Heart right ventricle (tissue), 16 donors: ENCODE measurements at regions not wholly inside any gene's neighbourhood (a gene's known extent, or its start where the extent isn't known, plus 50 kb on each side); places are given as distances from the start of the nearest gene placed in this dataset.

Experiments used
- ATAC-seq, 8 donors: fragments of 200-7000 bp; cut with Tn5 transposase; one replicate each; pipeline ENCODE4 v1.9.1; 2020; ENCODE audit warnings: mild to moderate bottlenecking in 8 of 8, moderate library complexity in 8 of 8, moderate number of reproducible peaks in 1 of 8
- DNase-seq, 2 donors: peaks; one replicate each; pipeline ENCODE4 v3.0.0-alpha.2; 2020
- H3K27ac ChIP-seq, 10 donors: fragments of 200-600 bp; sonication (generic) in 2 of 10; one replicate each; pipeline versions ENCODE4 v1.5.0 to v1.8.0; 2020 to 2022; ENCODE audit warnings: mild to moderate bottlenecking in 3 of 10
- H3K27me3 ChIP-seq, 7 donors: fragments of 200-600 bp; one replicate each; pipeline ENCODE4 v1.8.0; 2021 to 2022; ENCODE audit warnings: mild to moderate bottlenecking in 2 of 7
- H3K36me3 ChIP-seq, 9 donors: fragments of 200-600 bp; sonication (generic) in 1 of 9; one replicate each; pipeline versions ENCODE4 v1.5.0 to v1.8.0; 2020 to 2022; ENCODE audit warnings: mild to moderate bottlenecking in 2 of 9
- H3K4me1 ChIP-seq, 9 donors: fragments of 200-600 bp; sonication (generic) in 1 of 9; one replicate each; pipeline versions ENCODE4 v1.5.0 to v1.8.0; 2020 to 2022; ENCODE audit warnings: mild to moderate bottlenecking in 4 of 9
- H3K4me3 ChIP-seq, 10 donors: fragments of 200-600 bp; sonication (generic) in 2 of 10; one replicate each; pipeline versions ENCODE4 v1.5.0 to v1.8.0; 2020 to 2022; ENCODE audit warnings: mild to moderate bottlenecking in 7 of 10, moderate library complexity in 2 of 10
- H3K9me3 ChIP-seq, 11 donors: fragments of 200-600 bp in 10 of 11; sonication (generic) in 2 of 11; one replicate each; pipeline versions ENCODE4 v1.5.0 to v1.8.0; 2013 to 2022; ENCODE audit warnings: mild to moderate bottlenecking in 2 of 11, control low read depth in 1 of 11, moderate library complexity in 1 of 11
- WGBS, 2 donors: extraction: QIAGEN DNeasy Blood & Tissue Kit; methylation state at CpG; one replicate each; pipeline ENCODE4 v1.1.7; 2013; ENCODE audit warnings: inconsistent platforms in 1 of 2; 5-methylcytosine and 5-hydroxymethylcytosine counted together
- intact Hi-C, 10 donors: fragments of 100-400 bp; cut with DNase I; formaldehyde crosslinking; loops; one replicate each; pipeline versions ENCODE4 v1.11.1 to v1.14.2; 2022
- TF ChIP-seq, protein P1 (sequence below), 9 donors: fragments of 200-600 bp; sonication (generic) in 2 of 9; IDR thresholded peaks; one replicate each; pipeline versions ENCODE4 v1.5.0 to v1.8.0; 2021 to 2022; ENCODE audit warnings: antibody characterized with exemption in 9 of 9, mild to moderate bottlenecking in 5 of 9, moderate library complexity in 1 of 9
- donor health status: Arrhythmogenic right ventricular cardiomyopathy.
- donor health status: ischemic (EF 13 %, LVEDD 7.1; RV severe dilation, severe dysfunction).
- donor health status: healthy with polysubstance abuse.
- donor health status: DM: no; HTN: yes; CAD: no.
- donor health status: DM: no; HTN: no; CAD: no.
- donor health status: ischemic (EF 25% LVEDD 6.9; RV normal size, moderate dysfunction).
- donor health status: ischemic (EF 25% LVEDD 5.7; RV mildly dilated, moderate dysfunction).
- donor health status: healthy.
- donor health status: DM: yes; HTN: yes; CAD: no.
- donor health status: Ischemic cardiomyopathy.
- donor health status: ischemic (EF 35%, LVEDD 5.7; RV mildly dilated, moderate dysfunction).
- donor health status: nonischemic (EF 11% LVEDD 7.7; RV severe dilation, severe dysfunction).
- donor health status: DM: yes; HTN: yes; CAD: no.
- donor health status: PGD.
- donor health status: ischemic (EF 29% LVEDD 5.4; RV normal size, mild dysfunction).
- donor health status: nonischemic (EF 23%, LVEDD 6.1; RV moderate dilation, normal function).

DNA sequence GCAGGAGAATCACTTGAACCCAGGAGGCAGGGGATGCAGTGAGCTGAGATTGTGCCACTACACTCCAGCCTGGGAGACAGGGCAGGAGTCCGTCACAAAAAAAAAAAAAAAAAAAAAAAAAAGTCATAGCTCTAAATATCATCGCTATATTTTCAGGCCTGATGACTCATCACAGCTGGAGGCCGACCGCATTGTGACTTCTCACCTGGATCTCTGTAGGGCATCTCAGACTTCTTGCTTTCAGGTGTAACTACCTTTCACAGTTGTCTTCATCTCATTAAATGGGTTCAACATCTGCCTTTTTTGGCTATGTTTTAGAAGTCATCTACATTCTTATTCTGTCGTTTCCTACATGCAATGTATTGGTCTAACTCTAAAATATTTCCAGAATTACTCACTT lies 353.1 kb upstream of the MON1B start:
- no peak overlapping the region for H3K4me3 ChIP-seq
- TF ChIP-seq, protein P1, sequence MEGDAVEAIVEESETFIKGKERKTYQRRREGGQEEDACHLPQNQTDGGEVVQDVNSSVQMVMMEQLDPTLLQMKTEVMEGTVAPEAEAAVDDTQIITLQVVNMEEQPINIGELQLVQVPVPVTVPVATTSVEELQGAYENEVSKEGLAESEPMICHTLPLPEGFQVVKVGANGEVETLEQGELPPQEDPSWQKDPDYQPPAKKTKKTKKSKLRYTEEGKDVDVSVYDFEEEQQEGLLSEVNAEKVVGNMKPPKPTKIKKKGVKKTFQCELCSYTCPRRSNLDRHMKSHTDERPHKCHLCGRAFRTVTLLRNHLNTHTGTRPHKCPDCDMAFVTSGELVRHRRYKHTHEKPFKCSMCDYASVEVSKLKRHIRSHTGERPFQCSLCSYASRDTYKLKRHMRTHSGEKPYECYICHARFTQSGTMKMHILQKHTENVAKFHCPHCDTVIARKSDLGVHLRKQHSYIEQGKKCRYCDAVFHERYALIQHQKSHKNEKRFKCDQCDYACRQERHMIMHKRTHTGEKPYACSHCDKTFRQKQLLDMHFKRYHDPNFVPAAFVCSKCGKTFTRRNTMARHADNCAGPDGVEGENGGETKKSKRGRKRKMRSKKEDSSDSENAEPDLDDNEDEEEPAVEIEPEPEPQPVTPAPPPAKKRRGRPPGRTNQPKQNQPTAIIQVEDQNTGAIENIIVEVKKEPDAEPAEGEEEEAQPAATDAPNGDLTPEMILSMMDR (IDR thresholded peaks at IDR 0.05): no peak
- H3K4me1 ChIP-seq: no peaks in the 10 kb centered on the region
- ATAC-seq: no peak
- H3K27me3 ChIP-seq: no peaks in the 10 kb centered on the region
- H3K9me3 ChIP-seq: peaks cover 0 to 6% (median 0%) of the 10 kb centered on the region in 11 donors
- H3K36me3 ChIP-seq: no peaks in the 10 kb centered on the region
- WGBS, 2 donors: 76 to 83% methylated on average over 5 of the region's 5 CpGs
- H3K27ac ChIP-seq: no peak overlapping the region
- intact Hi-C loops: no loop called here
- DNase-seq: no peak

DNA sequence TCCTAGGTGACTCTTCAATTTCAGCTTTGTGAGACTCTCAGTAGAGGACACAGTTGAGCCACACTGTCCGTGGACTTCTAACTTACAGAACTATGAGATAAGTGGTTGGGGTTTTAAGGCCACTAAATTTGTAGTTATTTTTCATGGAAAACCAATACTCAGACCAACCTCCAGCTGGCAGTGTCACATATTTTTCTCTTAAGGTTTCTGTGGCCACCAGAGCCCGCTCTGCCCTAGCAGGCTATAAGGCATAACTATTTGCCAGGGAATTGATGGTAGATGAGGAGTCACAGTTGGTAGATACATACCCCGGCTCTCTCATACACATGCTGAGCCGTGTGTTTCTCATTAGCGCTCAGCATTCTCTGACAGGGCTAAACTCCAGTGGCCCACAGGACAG lies 336.8 kb upstream of the MON1B start:
- ATAC-seq (no peak), DNase-seq (no peak)
- Histone ChIP-seq H3K36me3 (no peaks in the 10 kb centered on the region), H3K9me3 (peaks cover 0 to 20% (median 9%) of the 10 kb centered on the region in 11 donors), H3K27ac (no peak overlapping the region), H3K4me3 (no peak overlapping the region), H3K27me3 (no peaks in the 10 kb centered on the region), H3K4me1 (no peaks in the 10 kb centered on the region)
- TF ChIP-seq, protein P1 (IDR thresholded peaks at IDR 0.05): no peak
- 87 to 90% methylated on average over 5 of the region's 5 CpGs for WGBS, 2 donors
- intact Hi-C loops: no loop called here

DNA sequence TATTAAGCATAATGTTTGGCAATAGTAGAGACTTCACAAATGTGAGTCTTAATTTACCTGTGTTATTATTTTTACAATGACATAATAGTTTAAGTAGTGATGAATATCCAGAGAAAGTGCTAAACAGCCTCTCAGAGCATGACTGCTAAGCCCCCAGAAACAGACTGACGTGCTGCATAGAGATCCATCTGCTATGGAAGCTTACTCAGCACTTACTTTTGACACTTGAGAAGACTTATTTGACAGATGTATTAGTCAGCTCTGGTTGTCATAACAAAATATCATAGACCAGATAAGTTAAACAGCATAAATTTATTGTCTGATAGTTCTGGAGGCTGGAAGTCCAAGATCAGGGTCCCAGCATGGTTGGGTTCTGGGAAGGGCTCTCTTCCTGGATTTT lies 334.9 kb upstream of the MON1B start:
- no peak for ATAC-seq
- TF ChIP-seq, protein P1 (IDR thresholded peaks at IDR 0.05): no peak
- Histone ChIP-seq H3K9me3 (peaks cover 0 to 23% (median 9%) of the 10 kb centered on the region in 11 donors), H3K4me1 (no peaks in the 10 kb centered on the region), H3K36me3 (no peaks in the 10 kb centered on the region), H3K4me3 (no peak overlapping the region), H3K27ac (no peak overlapping the region), H3K27me3 (no peaks in the 10 kb centered on the region)
- intact Hi-C loops: no loop called here
- DNase-seq: no peak
- WGBS, 2 donors: 80 to 85% methylated on average over 1 of the region's 1 CpG

DNA sequence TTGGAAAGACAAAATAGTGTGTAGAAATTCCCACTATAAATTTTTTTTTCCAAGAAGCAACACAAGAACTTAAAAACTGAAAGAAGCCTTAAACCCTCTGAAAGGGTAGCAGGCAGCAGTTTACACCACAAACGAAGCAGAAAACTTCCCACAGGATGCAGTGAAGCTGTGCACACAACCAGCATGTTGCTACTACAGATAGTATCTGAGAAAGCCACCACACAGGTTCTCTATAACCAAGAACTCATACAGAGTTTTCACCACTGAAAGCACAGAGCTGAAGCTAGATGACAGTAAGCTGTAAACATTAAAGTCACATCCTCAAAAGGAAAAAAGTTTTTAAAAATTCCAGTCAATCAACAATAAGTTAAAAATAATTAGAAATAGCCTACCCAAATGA lies 333.6 kb upstream of the MON1B start:
- Histone ChIP-seq H3K27ac (no peak overlapping the region), H3K4me3 (no peak overlapping the region), H3K36me3 (no peaks in the 10 kb centered on the region), H3K9me3 (peaks cover 0 to 23% (median 9%) of the 10 kb centered on the region in 11 donors), H3K27me3 (no peaks in the 10 kb centered on the region), H3K4me1 (no peaks in the 10 kb centered on the region)
- DNase-seq (no peak), ATAC-seq (no peak)
- 22 to 25% methylated on average over 1 of the region's 1 CpG for WGBS, 2 donors
- intact Hi-C loops: no loop called here
- TF ChIP-seq, protein P1 (IDR thresholded peaks at IDR 0.05): no peak

DNA sequence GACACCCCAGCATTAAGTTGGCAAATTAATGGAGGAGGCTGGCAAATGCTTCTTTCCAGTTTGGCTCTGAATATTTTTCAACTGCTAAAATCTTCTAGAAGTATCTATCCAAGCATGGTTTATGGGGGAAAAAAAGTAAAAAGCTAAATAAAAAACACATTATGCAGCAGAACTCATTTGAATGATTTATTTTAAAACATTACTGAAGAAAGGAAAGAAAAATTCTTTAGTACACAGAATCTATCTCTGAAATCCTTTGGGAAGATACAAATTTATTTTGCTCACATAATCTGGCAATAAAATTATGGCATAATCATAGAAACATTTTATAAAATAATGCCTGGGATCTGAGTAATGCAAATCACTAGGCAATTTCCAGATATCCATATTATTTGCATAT lies 328.1 kb upstream of the MON1B start:
- Histone ChIP-seq H3K4me1 (no peaks in the 10 kb centered on the region), H3K4me3 (no peak overlapping the region), H3K27ac (no peak overlapping the region), H3K27me3 (no peaks in the 10 kb centered on the region), H3K9me3 (peaks cover 0 to 22% (median 9%) of the 10 kb centered on the region in 11 donors), H3K36me3 (no peaks in the 10 kb centered on the region)
- ATAC-seq (no peak), DNase-seq (no peak)
- intact Hi-C loops: no loop called here
- TF ChIP-seq, protein P1 (IDR thresholded peaks at IDR 0.05): no peak
